Hepatocyte (in vitro differentiated cells): ENCODE measurements at regions not wholly inside any gene's neighbourhood (a gene's known extent, or its start where the extent isn't known, plus 50 kb on each side); places are given as distances from the start of the nearest gene placed in this dataset.

Experiments used
- EZH2 ChIP-seq: fragments of 200-600 bp; sonication (generic); IDR thresholded peaks from 2 replicates; pipeline ENCODE4 v1.6.1; 2016; ENCODE audit warnings: antibody characterized with exemption, mild to moderate bottlenecking, borderline replicate concordance
- EZH2phosphoT487 ChIP-seq: fragments of 200-600 bp; sonication (generic); IDR thresholded peaks from one replicate; pipeline ENCODE4 v1.6.1; 2018; ENCODE audit warnings: antibody characterized with exemption, mild to moderate bottlenecking, low read depth, moderate library complexity; ENCODE audit not compliant: unreplicated experiment, severe bottlenecking
- TF ChIP-seq, protein P1 (sequence below): fragments of 200-600 bp; sonication (generic); IDR thresholded peaks from 2 replicates; pipeline ENCODE4 v1.5.1; 2016; ENCODE audit warnings: antibody characterized with exemption, mild to moderate bottlenecking; ENCODE audit not compliant: poor library complexity

DNA sequence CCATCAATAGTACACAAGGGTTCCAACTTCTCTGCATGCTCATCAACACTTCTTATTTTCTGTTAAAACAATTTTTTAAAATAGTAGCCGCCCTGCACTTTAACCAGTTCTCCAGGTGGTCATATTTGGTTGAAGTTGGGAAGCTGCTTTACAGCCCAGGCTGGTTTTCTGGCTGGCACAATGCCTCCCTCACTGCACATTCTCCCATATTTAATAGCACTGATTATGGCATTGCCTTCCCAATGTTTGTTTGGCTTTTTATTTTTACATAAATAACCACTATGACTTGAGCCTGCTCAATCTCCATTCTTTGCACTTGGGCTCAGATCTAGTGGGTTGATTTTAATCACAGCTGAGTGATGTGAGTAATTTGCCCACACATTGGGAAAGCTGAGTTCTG, 111.9 kb upstream of the MAP4K3 start:
- TF ChIP-seq, protein P1, sequence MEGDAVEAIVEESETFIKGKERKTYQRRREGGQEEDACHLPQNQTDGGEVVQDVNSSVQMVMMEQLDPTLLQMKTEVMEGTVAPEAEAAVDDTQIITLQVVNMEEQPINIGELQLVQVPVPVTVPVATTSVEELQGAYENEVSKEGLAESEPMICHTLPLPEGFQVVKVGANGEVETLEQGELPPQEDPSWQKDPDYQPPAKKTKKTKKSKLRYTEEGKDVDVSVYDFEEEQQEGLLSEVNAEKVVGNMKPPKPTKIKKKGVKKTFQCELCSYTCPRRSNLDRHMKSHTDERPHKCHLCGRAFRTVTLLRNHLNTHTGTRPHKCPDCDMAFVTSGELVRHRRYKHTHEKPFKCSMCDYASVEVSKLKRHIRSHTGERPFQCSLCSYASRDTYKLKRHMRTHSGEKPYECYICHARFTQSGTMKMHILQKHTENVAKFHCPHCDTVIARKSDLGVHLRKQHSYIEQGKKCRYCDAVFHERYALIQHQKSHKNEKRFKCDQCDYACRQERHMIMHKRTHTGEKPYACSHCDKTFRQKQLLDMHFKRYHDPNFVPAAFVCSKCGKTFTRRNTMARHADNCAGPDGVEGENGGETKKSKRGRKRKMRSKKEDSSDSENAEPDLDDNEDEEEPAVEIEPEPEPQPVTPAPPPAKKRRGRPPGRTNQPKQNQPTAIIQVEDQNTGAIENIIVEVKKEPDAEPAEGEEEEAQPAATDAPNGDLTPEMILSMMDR = no peak
- TF ChIP-seq EZH2phosphoT487 (no peak), EZH2 (no peak)
